Stimulated activated CD8-positive, alpha-beta memory T cell treated with anti-CD3 and anti-CD28 coated beads, Interleukin-12 subunit alpha, Interleukin-12 subunit beta, amount 100 ng/mL, for 24 hours (primary cell): ENCODE measurements at regions not wholly inside any gene's neighbourhood (a gene's known extent, or its start where the extent isn't known, plus 50 kb on each side); places are given as distances from the start of the nearest gene placed in this dataset.

ENCODE experiments used
- DNase-seq: peaks from one replicate; pipeline ENCODE4 v3.0.0-alpha.2; 2020; ENCODE audit errors: extremely low read depth

GRCh38 chr11:134476435-134477021, 64.5 kb upstream of the B3GAT1 start:
- no peak for DNase-seq

GRCh38 chr11:134475951-134476350, 63.9 kb upstream of the B3GAT1 start:
- DNase-seq = no peak

- DNase-seq = no peak
Measured at GRCh38 chr11:134474942-134475341, 62.9 kb upstream of the B3GAT1 start.

GRCh38 chr11:134474070-134474860, 62.2 kb upstream of the B3GAT1 start:
- no peak for DNase-seq

GRCh38 chr11:134471716-134472455, 59.8 kb upstream of the B3GAT1 start:
- no peak for DNase-seq

- DNase-seq = no peak
Measured at GRCh38 chr11:134471087-134471715, 59.2 kb upstream of the B3GAT1 start.

- no peak for DNase-seq
Measured at GRCh38 chr11:134470238-134470637, 58.2 kb upstream of the B3GAT1 start.

GRCh38 chr11:134469627-134470026, 57.6 kb upstream of the B3GAT1 start:
- no peak for DNase-seq

- no peak for DNase-seq
Measured at GRCh38 chr11:134468796-134469195, 56.8 kb upstream of the B3GAT1 start.

GRCh38 chr11:134468081-134468668, 56.1 kb upstream of the B3GAT1 start:
- DNase-seq = no peak

- DNase-seq = no peak
Measured at GRCh38 chr11:134466610-134467567, 54.8 kb upstream of the B3GAT1 start.

GRCh38 chr11:134466156-134466555, 54.1 kb upstream of the B3GAT1 start:
- DNase-seq = no peak

- DNase-seq = no peak
Measured at GRCh38 chr11:134464981-134465730, 53.1 kb upstream of the B3GAT1 start.

GRCh38 chr11:134464196-134464595, 52.2 kb upstream of the B3GAT1 start:
- DNase-seq = no peak

- DNase-seq = no peak
Measured at GRCh38 chr11:134463716-134464115, 51.7 kb upstream of the B3GAT1 start.
